IgD-negative memory B cell (primary cell): ENCODE measurements at regions not wholly inside any gene's neighbourhood (a gene's known extent, or its start where the extent isn't known, plus 50 kb on each side); places are given as distances from the start of the nearest gene placed in this dataset.

ENCODE experiments used
- H3K27ac Mint-ChIP-seq, 3 donors: one replicate each; pipeline ENCODE4 v1.8.0; 2020 to 2022; ENCODE audit warnings: mild to moderate bottlenecking in 3 of 3, mixed read lengths in 3 of 3, moderate library complexity in 1 of 3
- H3K27me3 Mint-ChIP-seq: one replicate; pipeline ENCODE4 v1.8.0; 2021; ENCODE audit warnings: mixed read lengths
- H3K36me3 Mint-ChIP-seq: one replicate; pipeline ENCODE4 v1.8.0; 2020; ENCODE audit warnings: mild to moderate bottlenecking, mixed read lengths
- H3K4me1 Mint-ChIP-seq, 3 donors: one replicate each; pipeline ENCODE4 v1.8.0; 2020 to 2022; ENCODE audit warnings: mixed read lengths in 3 of 3, mild to moderate bottlenecking in 1 of 3
- H3K4me3 Mint-ChIP-seq, 4 donors: one replicate each; pipeline ENCODE4 v1.8.0; 2020 to 2022; ENCODE audit warnings: mild to moderate bottlenecking in 4 of 4, mixed read lengths in 4 of 4, moderate library complexity in 3 of 4
- H3K9me3 Mint-ChIP-seq, 3 donors: one replicate each; pipeline ENCODE4 v1.8.0; 2020 to 2021; ENCODE audit warnings: mixed read lengths in 3 of 3, mild to moderate bottlenecking in 1 of 3

GRCh38 chr7:4409946-4410345, 272.1 kb upstream of the FOXK1 start:
- H3K4me1 Mint-ChIP-seq = no peaks in the 10 kb centered on the region
- H3K9me3 Mint-ChIP-seq = peaks cover 0 to 13% (median 6%) of the 10 kb centered on the region in 3 donors
- H3K27ac Mint-ChIP-seq = no peak overlapping the region
- no peaks in the 10 kb centered on the region for H3K36me3 Mint-ChIP-seq
- no peaks in the 10 kb centered on the region for H3K27me3 Mint-ChIP-seq
- H3K4me3 Mint-ChIP-seq = no peak overlapping the region

- Mint-ChIP-seq H3K27me3 (peaks cover 2% of the 10 kb centered on the region), H3K4me3 (peak overlapping the region in 1 of 4 donors; percentile 0), H3K9me3 (peaks cover 4 to 21% (median 4%) of the 10 kb centered on the region in 3 donors), H3K36me3 (no peaks in the 10 kb centered on the region), H3K4me1 (peaks cover 0 to 2% (median 0%) of the 10 kb centered on the region in 3 donors), H3K27ac (no peak overlapping the region)
Measured at GRCh38 chr7:4416396-4417056, 265.6 kb upstream of the FOXK1 start.

- Mint-ChIP-seq H3K9me3 (peaks cover 4 to 15% (median 8%) of the 10 kb centered on the region in 3 donors), H3K36me3 (no peaks in the 10 kb centered on the region), H3K27me3 (no peaks in the 10 kb centered on the region), H3K4me3 (no peak overlapping the region), H3K27ac (no peak overlapping the region), H3K4me1 (no peaks in the 10 kb centered on the region)
Measured at GRCh38 chr7:4428526-4428925, 253.6 kb upstream of the FOXK1 start.

GRCh38 chr7:4430227-4430626, 251.9 kb upstream of the FOXK1 start:
- Mint-ChIP-seq H3K9me3 (peaks cover 4 to 18% (median 8%) of the 10 kb centered on the region in 3 donors), H3K27ac (no peak overlapping the region), H3K27me3 (no peaks in the 10 kb centered on the region), H3K4me3 (no peak overlapping the region), H3K4me1 (no peaks in the 10 kb centered on the region), H3K36me3 (no peaks in the 10 kb centered on the region)

- Mint-ChIP-seq H3K27me3 (peaks cover 2% of the 10 kb centered on the region), H3K27ac (no peak overlapping the region), H3K4me3 (no peak overlapping the region), H3K36me3 (no peaks in the 10 kb centered on the region), H3K9me3 (peaks cover 4 to 22% (median 9%) of the 10 kb centered on the region in 3 donors), H3K4me1 (no peaks in the 10 kb centered on the region)
Measured at GRCh38 chr7:4434306-4434705, 247.8 kb upstream of the FOXK1 start.

- Mint-ChIP-seq H3K27ac (no peak overlapping the region), H3K4me3 (peak overlapping the region in 1 of 4 donors; percentile 44), H3K36me3 (no peaks in the 10 kb centered on the region), H3K9me3 (peaks cover 0 to 18% (median 3%) of the 10 kb centered on the region in 3 donors), H3K27me3 (peaks cover 2% of the 10 kb centered on the region), H3K4me1 (no peaks in the 10 kb centered on the region)
Measured at GRCh38 chr7:4436361-4436895, 245.7 kb upstream of the FOXK1 start.

GRCh38 chr7:4436936-4437335, 245.2 kb upstream of the FOXK1 start:
- Mint-ChIP-seq H3K9me3 (peaks cover 0 to 14% (median 3%) of the 10 kb centered on the region in 3 donors), H3K4me1 (no peaks in the 10 kb centered on the region), H3K27ac (no peak overlapping the region), H3K36me3 (no peaks in the 10 kb centered on the region), H3K27me3 (peaks cover 2% of the 10 kb centered on the region), H3K4me3 (no peak overlapping the region)

- H3K4me1 Mint-ChIP-seq = no peaks in the 10 kb centered on the region
- H3K36me3 Mint-ChIP-seq = no peaks in the 10 kb centered on the region
- H3K9me3 Mint-ChIP-seq = peaks cover 0 to 12% (median 3%) of the 10 kb centered on the region in 3 donors
- H3K27me3 Mint-ChIP-seq = peaks cover 2% of the 10 kb centered on the region
- H3K4me3 Mint-ChIP-seq = no peak overlapping the region
- H3K27ac Mint-ChIP-seq = no peak overlapping the region
Measured at GRCh38 chr7:4437916-4438315, 244.2 kb upstream of the FOXK1 start.

- no peaks in the 10 kb centered on the region for H3K36me3 Mint-ChIP-seq
- H3K4me3 Mint-ChIP-seq = peak overlapping the region in 1 of 4 donors; percentile 0
- H3K27me3 Mint-ChIP-seq = peaks cover 2% of the 10 kb centered on the region
- H3K27ac Mint-ChIP-seq = no peak overlapping the region
- no peaks in the 10 kb centered on the region for H3K4me1 Mint-ChIP-seq
- H3K9me3 Mint-ChIP-seq = peaks cover 0 to 11% (median 3%) of the 10 kb centered on the region in 3 donors
Measured at GRCh38 chr7:4438723-4439245, 243.3 kb upstream of the FOXK1 start.

GRCh38 chr7:4439444-4439843, 242.7 kb upstream of the FOXK1 start:
- Mint-ChIP-seq H3K27me3 (peaks cover 2% of the 10 kb centered on the region), H3K36me3 (no peaks in the 10 kb centered on the region), H3K4me3 (no peak overlapping the region), H3K27ac (no peak overlapping the region), H3K9me3 (peaks cover 0 to 9% (median 3%) of the 10 kb centered on the region in 3 donors), H3K4me1 (no peaks in the 10 kb centered on the region)

- no peak overlapping the region for H3K4me3 Mint-ChIP-seq
- H3K4me1 Mint-ChIP-seq = no peaks in the 10 kb centered on the region
- no peaks in the 10 kb centered on the region for H3K36me3 Mint-ChIP-seq
- peaks cover 4% of the 10 kb centered on the region for H3K27me3 Mint-ChIP-seq
- no peak overlapping the region for H3K27ac Mint-ChIP-seq
- peaks cover 0 to 5% (median 0%) of the 10 kb centered on the region in 3 donors for H3K9me3 Mint-ChIP-seq
Measured at GRCh38 chr7:4444106-4444505, 238.0 kb upstream of the FOXK1 start.

- Mint-ChIP-seq H3K4me3 (no peak overlapping the region), H3K27me3 (peaks cover 4% of the 10 kb centered on the region), H3K4me1 (no peaks in the 10 kb centered on the region), H3K36me3 (no peaks in the 10 kb centered on the region), H3K9me3 (peaks cover 0 to 2% (median 0%) of the 10 kb centered on the region in 3 donors), H3K27ac (no peak overlapping the region)
Measured at GRCh38 chr7:4445777-4446176, 236.3 kb upstream of the FOXK1 start.

GRCh38 chr7:4449263-4449662, 232.8 kb upstream of the FOXK1 start:
- Mint-ChIP-seq H3K36me3 (no peaks in the 10 kb centered on the region), H3K27ac (no peak overlapping the region), H3K9me3 (peaks cover 0 to 2% (median 0%) of the 10 kb centered on the region in 3 donors), H3K27me3 (peaks cover 4% of the 10 kb centered on the region), H3K4me3 (no peak overlapping the region), H3K4me1 (no peaks in the 10 kb centered on the region)

GRCh38 chr7:4450483-4450882, 231.6 kb upstream of the FOXK1 start:
- no peaks in the 10 kb centered on the region for H3K36me3 Mint-ChIP-seq
- no peaks in the 10 kb centered on the region for H3K27me3 Mint-ChIP-seq
- H3K4me3 Mint-ChIP-seq = no peak overlapping the region
- H3K4me1 Mint-ChIP-seq = no peaks in the 10 kb centered on the region
- H3K9me3 Mint-ChIP-seq = peaks cover 0 to 2% (median 0%) of the 10 kb centered on the region in 3 donors
- H3K27ac Mint-ChIP-seq = no peak overlapping the region

GRCh38 chr7:4460597-4460996, 221.5 kb upstream of the FOXK1 start:
- Mint-ChIP-seq H3K9me3 (no peaks in the 10 kb centered on the region), H3K4me3 (no peak overlapping the region), H3K27me3 (no peaks in the 10 kb centered on the region), H3K4me1 (no peaks in the 10 kb centered on the region), H3K27ac (no peak overlapping the region), H3K36me3 (no peaks in the 10 kb centered on the region)

- H3K27me3 Mint-ChIP-seq = no peaks in the 10 kb centered on the region
- no peaks in the 10 kb centered on the region for H3K9me3 Mint-ChIP-seq
- no peaks in the 10 kb centered on the region for H3K36me3 Mint-ChIP-seq
- H3K27ac Mint-ChIP-seq = no peak overlapping the region
- peaks cover 0 to 1% (median 0%) of the 10 kb centered on the region in 3 donors for H3K4me1 Mint-ChIP-seq
- no peak overlapping the region for H3K4me3 Mint-ChIP-seq
Measured at GRCh38 chr7:4461531-4461930, 220.6 kb upstream of the FOXK1 start.
